Left lung (tissue), 4 donors: ENCODE measurements at regions not wholly inside any gene's neighbourhood (a gene's known extent, or its start where the extent isn't known, plus 50 kb on each side); places are given as distances from the start of the nearest gene placed in this dataset.
"Not testable (repeated sequence)": the region's sequence is repeated elsewhere in the genome, so short reads cannot be mapped to it uniquely, and the experiment has no call there.

Experiments used
- ATAC-seq: fragments of 200-7000 bp; cut with Tn5 transposase; one replicate; pipeline ENCODE4 v1.9.1; 2020; ENCODE audit warnings: moderate library complexity
- DNase-seq, 4 donors: peaks; one replicate each; pipeline ENCODE4 v3.0.0-alpha.2; 2013 to 2020
- H3K27ac ChIP-seq, 2 donors: fragments of 200-600 bp; sonication (generic) in 1 of 2; one replicate each; pipeline versions ENCODE4 v1.5.0 to v1.8.0; 2020 to 2021
- H3K27me3 ChIP-seq, 2 donors: fragments of 200-600 bp; sonication (generic) in 1 of 2; one replicate each; pipeline versions ENCODE4 v1.5.0 to v1.8.0; 2020 to 2021
- H3K36me3 ChIP-seq, 2 donors: fragments of 200-600 bp; sonication (generic) in 1 of 2; one replicate each; pipeline versions ENCODE4 v1.5.0 to v1.8.0; 2020 to 2021
- H3K4me1 ChIP-seq, 2 donors: fragments of 200-600 bp; one replicate each; pipeline ENCODE4 v1.8.0; 2021
- H3K4me3 ChIP-seq, 2 donors: fragments of 200-600 bp; sonication (generic) in 1 of 2; one replicate each; pipeline versions ENCODE4 v1.5.0 to v1.8.0; 2020 to 2021; ENCODE audit warnings: mild to moderate bottlenecking in 1 of 2
- H3K9me3 ChIP-seq, 2 donors: fragments of 200-600 bp; sonication (generic) in 1 of 2; one replicate each; pipeline versions ENCODE4 v1.5.0 to v1.8.0; 2020 to 2021
- CTCF ChIP-seq, 2 donors: fragments of 200-600 bp; sonication (generic) in 1 of 2; IDR thresholded peaks; one replicate each; pipeline versions ENCODE4 v1.5.0 to v1.8.0; 2021; ENCODE audit warnings: antibody characterized with exemption in 2 of 2
- intact Hi-C, 2 donors: fragments of 100-400 bp; cut with DNase I; formaldehyde crosslinking; loops; one replicate each; pipeline versions ENCODE4 v1.11.2 to v1.14.2; 2022
- donor health status: DM: no; HTN: yes; CAD: no.
- donor health status: DM: no; HTN: no; CAD: no.

GRCh38 chr3:18188491-18188890 is 236.6 kb downstream of the SATB1 start:
- Histone ChIP-seq H3K9me3 (no peaks in the 10 kb centered on the region), H3K4me3 (no peak overlapping the region), H3K27me3 (no peaks in the 10 kb centered on the region), H3K27ac (no peak overlapping the region), H3K36me3 (no peaks in the 10 kb centered on the region), H3K4me1 (no peaks in the 10 kb centered on the region)
- DNase-seq (no peak), ATAC-seq (no peak)
- no peak for TF ChIP-seq CTCF (IDR thresholded peaks at IDR 0.05)
- intact Hi-C loops: no loop called here

- no peaks in the 10 kb centered on the region for H3K27me3 ChIP-seq
- ATAC-seq: no peak
- no peak overlapping the region for H3K27ac ChIP-seq
- H3K4me1 ChIP-seq: no peaks in the 10 kb centered on the region
- H3K9me3 ChIP-seq: no peaks in the 10 kb centered on the region
- no peak for TF ChIP-seq CTCF (IDR thresholded peaks at IDR 0.05)
- H3K4me3 ChIP-seq: no peak overlapping the region
- H3K36me3 ChIP-seq: no peaks in the 10 kb centered on the region
- no peak for DNase-seq
- intact Hi-C loops: no loop called here
Measured at GRCh38 chr3:18185624-18186023, 239.5 kb downstream of the SATB1 start.

GRCh38 chr3:18182923-18183322 is 242.2 kb downstream of the SATB1 start:
- DNase-seq, intact Hi-C loops, H3K36me3 ChIP-seq, H3K27me3 ChIP-seq, H3K4me3 ChIP-seq, H3K27ac ChIP-seq, H3K4me1 ChIP-seq, ATAC-seq, H3K9me3 ChIP-seq: not testable (repeated sequence)

- DNase-seq: no peak
- Histone ChIP-seq H3K27ac (no peak overlapping the region), H3K4me3 (no peak overlapping the region), H3K27me3 (no peaks in the 10 kb centered on the region), H3K36me3 (no peaks in the 10 kb centered on the region), H3K4me1 (no peaks in the 10 kb centered on the region), H3K9me3 (no peaks in the 10 kb centered on the region)
- ATAC-seq: no peak
- no peak for TF ChIP-seq CTCF (IDR thresholded peaks at IDR 0.05)
- intact Hi-C loops: no loop called here
Measured at GRCh38 chr3:18179521-18179920, 245.6 kb downstream of the SATB1 start.

- no peaks in the 10 kb centered on the region for H3K27me3 ChIP-seq
- intact Hi-C loops: no loop called here
- no peak for ATAC-seq
- no peaks in the 10 kb centered on the region for H3K9me3 ChIP-seq
- H3K36me3 ChIP-seq: no peaks in the 10 kb centered on the region
- H3K4me1 ChIP-seq: no peaks in the 10 kb centered on the region
- no peak overlapping the region for H3K27ac ChIP-seq
- no peak for DNase-seq
- no peak overlapping the region for H3K4me3 ChIP-seq
- TF ChIP-seq CTCF (IDR thresholded peaks at IDR 0.05): no peak
Measured at GRCh38 chr3:18177271-18177670, 247.9 kb downstream of the SATB1 start.

GRCh38 chr3:18173891-18174290 is 251.2 kb downstream of the SATB1 start:
- H3K4me1 ChIP-seq, H3K36me3 ChIP-seq, H3K27ac ChIP-seq, H3K4me3 ChIP-seq, H3K9me3 ChIP-seq, intact Hi-C loops, DNase-seq, H3K27me3 ChIP-seq, ATAC-seq: not testable (repeated sequence)
